Pulmonary artery endothelial cell (primary cell): ENCODE measurements at regions not wholly inside any gene's neighbourhood (a gene's known extent, or its start where the extent isn't known, plus 50 kb on each side); places are given as distances from the start of the nearest gene placed in this dataset.

ENCODE experiments used
- DNase-seq: peaks from one replicate; pipeline ENCODE4 v3.0.0-alpha.2; 2011; ENCODE audit warnings: low read depth, low spot score

GRCh38 chr2:4464634-4465266, 761.4 kb downstream of the DCDC2C start:
- DNase-seq: no peak

DNA sequence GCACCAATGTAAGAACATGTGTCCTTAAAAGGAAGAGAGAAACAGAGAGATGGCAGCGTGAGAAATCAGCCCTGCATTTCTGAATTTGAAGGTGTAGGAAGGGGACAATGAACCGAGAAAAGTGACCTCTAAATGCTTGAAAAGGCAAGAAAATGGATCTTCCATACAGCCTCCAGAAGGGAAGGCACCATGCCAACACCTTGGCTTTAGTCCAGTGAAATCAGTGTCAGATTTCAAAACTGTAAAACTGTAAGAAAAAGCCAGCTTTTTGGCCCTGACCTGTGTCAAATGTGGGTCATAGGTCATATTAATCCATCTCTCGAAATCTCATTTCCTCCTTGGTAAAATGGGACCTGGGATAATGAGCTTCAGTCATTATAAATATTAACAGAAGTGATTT, 762.3 kb downstream of the DCDC2C start:
- DNase-seq: no peak

DNA sequence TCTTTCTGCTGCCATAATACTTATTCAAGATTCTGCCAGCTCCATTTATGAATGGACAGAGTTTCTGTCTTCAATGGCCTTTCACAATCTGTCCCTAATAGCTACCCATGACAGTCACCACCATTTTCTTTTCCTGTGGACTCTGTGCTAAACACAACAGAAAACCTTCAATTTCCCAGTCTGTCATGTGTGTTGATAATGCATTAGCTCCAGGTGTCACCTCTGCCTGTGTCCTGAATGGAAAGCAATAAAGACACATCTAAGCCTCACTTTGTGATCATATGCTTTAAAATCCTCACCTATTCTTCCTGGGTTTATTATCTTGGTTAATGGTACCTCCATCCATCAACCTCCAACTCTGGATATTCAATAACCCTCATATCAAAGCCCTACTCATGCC, 772.2 kb downstream of the DCDC2C start:
- no peak for DNase-seq

GRCh38 chr2:4483050-4483449, 779.7 kb downstream of the DCDC2C start:
- DNase-seq: no peak

- no peak for DNase-seq
Measured at GRCh38 chr2:4486971-4487370, 783.6 kb downstream of the DCDC2C start.

- no peak for DNase-seq
Measured at GRCh38 chr2:4499316-4500030, 796.1 kb downstream of the DCDC2C start.

DNA sequence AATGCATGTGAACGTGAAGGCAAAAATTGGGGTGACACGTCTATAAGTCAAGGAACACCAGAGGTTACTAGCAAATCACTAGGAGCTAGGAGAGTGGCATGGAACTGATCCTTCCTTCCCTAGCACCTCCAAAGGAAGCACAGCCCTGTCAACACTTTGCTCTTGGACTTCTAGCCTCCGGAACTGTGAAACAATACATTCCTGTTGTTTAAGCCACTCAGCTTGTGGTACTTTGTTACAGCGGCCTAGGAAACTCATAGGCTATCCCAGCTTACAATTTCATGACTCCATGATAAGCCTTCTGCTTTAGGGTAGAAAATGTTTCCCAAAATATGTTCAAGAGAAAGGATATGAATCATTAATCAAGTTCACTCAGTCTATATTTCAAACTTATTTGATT, 798.1 kb downstream of the DCDC2C start:
- DNase-seq: peak; percentile 36

GRCh38 chr2:4502230-4502843, 799.0 kb downstream of the DCDC2C start:
- DNase-seq: peak; percentile 17

GRCh38 chr2:4507661-4508060, 804.3 kb downstream of the DCDC2C start:
- DNase-seq: no peak

GRCh38 chr2:4515871-4516761, 812.7 kb downstream of the DCDC2C start:
- DNase-seq: no peak

DNA sequence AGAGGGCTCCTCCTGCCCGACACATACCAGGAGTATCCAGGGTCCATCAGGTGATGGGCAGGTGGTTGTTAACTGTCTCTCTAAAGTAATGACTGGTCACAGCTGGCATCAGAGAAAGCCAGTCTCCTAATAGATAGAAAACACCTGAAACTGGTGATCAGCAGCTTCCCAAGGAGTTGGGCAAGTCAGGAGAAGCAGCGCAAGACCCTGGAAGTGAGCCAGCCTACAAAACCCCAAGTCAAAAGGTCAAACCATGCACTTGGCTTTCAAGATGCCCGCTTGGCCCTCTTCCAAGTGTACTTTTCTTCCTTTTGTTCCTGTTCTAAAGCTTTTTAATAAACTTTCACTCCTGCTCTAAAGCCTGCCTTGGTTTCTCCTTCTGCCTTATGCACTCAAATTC, 815.2 kb downstream of the DCDC2C start:
- DNase-seq: no peak

DNA sequence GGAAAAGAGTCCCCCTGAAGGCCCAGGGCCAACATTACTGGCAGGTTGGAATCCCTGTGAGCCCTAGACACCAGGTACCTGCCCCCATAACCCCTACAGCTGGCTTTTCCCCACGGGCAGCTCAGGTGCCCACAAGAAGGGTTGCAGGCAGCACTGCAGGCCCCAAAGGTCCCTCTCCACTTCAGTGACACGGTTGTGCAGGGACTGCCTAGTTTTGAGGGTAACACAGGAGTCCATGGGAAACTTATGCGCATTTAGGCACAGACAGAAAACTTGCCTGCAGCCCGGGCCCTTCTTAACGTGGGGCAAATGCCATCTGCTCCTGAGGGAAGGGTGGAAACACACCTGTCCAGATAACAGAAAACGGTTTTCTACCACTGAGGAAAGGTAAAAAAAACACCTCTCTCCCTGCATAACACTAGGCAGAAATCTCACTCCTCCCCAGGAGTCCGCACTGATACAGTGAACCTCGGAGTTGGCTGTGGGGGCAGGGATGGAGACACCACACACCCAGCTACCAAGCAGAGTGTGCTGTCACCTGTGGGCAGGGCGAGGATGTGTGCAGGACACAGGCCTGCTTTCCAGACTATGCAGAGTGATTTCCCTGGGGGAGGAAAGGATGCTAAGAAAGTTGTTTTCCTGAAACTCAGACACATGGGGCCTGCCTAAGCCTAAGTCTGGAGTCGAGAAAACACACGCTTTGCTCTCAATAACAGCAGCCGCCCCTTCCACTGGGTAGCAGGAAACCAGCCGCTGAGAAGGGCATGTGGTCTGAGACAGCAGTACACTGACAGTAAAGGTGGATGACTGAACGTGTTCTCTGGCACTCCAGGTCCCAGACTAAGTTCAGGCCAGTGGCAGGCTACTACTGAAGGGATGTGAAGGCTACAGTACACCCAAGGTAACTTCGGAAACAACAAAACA, 819.4 kb downstream of the DCDC2C start:
- no peak for DNase-seq

- no peak for DNase-seq
Measured at GRCh38 chr2:4527416-4527815, 824.0 kb downstream of the DCDC2C start.

- no peak for DNase-seq
Measured at GRCh38 chr2:4528246-4528645, 824.9 kb downstream of the DCDC2C start.

DNA sequence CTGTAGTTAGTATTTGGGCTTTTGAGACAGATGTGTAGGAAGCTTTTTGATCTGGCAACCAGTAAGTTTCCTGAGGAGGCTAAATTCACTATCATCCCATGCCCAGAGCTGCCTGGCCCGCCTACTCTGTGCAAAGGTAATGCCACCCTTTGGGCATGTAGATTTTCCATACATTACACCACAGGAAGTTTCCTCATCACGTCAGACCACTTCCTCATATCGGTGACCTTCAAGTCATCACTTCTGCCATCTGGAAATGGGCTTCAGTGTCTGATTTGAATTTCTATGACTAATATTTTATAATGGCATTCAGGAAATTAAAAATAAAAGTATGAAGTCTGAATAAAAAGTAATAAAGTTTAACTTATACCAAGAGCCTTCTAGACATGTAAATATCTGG, 825.4 kb downstream of the DCDC2C start:
- DNase-seq: no peak

- DNase-seq: no peak
Measured at GRCh38 chr2:4529738-4530137, 826.4 kb downstream of the DCDC2C start.

- no peak for DNase-seq
Measured at GRCh38 chr2:4530231-4530630, 826.9 kb downstream of the DCDC2C start.

DNA sequence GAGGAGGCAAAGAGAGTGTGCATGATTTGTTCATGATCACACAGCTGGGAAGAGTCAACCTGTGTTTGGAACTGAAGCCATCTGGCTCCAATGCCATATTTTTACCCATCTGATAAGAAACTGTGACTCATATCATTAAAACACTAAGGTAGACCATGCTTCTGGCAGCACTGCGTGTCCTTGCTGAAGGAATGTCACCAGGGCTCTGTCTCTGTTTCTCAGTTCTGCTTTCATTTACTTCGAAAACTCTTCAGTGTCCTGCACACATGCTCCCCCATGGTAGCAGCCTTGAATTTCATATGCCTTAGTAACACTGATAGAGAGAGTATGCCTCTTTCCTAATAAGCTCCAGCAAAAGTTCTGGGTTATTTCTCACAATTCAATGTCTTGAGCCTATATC, 830.4 kb downstream of the DCDC2C start:
- no peak for DNase-seq

- no peak for DNase-seq
Measured at GRCh38 chr2:4539121-4539520, 835.7 kb downstream of the DCDC2C start.

DNA sequence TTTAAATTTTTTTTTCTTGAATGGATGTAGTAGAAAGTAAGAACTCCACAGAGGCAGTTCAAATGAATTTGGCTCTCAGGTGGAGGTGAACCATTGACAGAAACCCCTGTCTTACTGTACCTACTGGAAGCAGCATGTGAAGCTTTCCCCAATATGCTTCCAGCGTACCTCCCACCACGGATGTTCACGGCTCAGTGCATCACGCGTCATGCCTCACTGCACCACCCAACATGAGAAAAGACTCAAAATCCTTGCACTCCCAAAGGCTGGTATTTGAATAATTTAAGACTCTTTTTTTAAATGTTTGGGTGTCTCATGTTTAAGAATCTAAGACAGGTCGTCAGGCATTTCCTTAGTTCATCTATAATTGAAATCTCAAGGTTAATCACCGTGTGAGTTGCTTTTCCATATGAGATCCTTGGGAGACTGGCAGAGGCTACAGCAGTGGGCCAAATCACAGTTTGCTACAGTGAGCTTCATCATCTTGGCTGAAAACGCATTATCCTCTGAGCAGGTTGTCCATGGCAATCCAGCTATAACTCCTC, 846.4 kb downstream of the DCDC2C start:
- DNase-seq: no peak
